NCI-H1436 treated with DMSO at 0.1 percent for 48 hours (cell line): ENCODE measurements at regions not wholly inside any gene's neighbourhood (a gene's known extent, or its start where the extent isn't known, plus 50 kb on each side); places are given as distances from the start of the nearest gene placed in this dataset.
"Not testable (repeated sequence)": the region's sequence is repeated elsewhere in the genome, so short reads cannot be mapped to it uniquely, and the experiment has no call there.

Experiments
- DNase-seq: peaks from one replicate; lab custom pipeline; 2025; lab: John Stamatoyannopoulos, UW

- not testable (repeated sequence) for DNase-seq
Measured at GRCh38 chr12:9412459-9412858, 195.3 kb downstream of the KLRB1 start.

GRCh38 chr12:9411616-9412268 lies 196.0 kb downstream of the KLRB1 start:
- DNase-seq, result not testable (repeated sequence)

GRCh38 chr12:9407425-9407748 lies 199.2 kb upstream of the PZP start:
- DNase-seq, result not testable (repeated sequence)

- DNase-seq, result no peak
Measured at GRCh38 chr12:9406564-9407424, 198.6 kb upstream of the PZP start.

- DNase-seq, result no peak
Measured at GRCh38 chr12:9405886-9406563, 197.8 kb upstream of the PZP start.

- no peak for DNase-seq
Measured at GRCh38 chr12:9404469-9405260, 196.5 kb upstream of the PZP start.

GRCh38 chr12:9404031-9404430 lies 195.8 kb upstream of the PZP start:
- no peak for DNase-seq

GRCh38 chr12:9402432-9403040 lies 194.3 kb upstream of the PZP start:
- not testable (repeated sequence) for DNase-seq

GRCh38 chr12:9396367-9396766 lies 188.2 kb upstream of the PZP start:
- DNase-seq, result not testable (repeated sequence)

- DNase-seq, result not testable (repeated sequence)
Measured at GRCh38 chr12:9395220-9395619, 187.0 kb upstream of the PZP start.

GRCh38 chr12:9392842-9393241 lies 184.6 kb upstream of the PZP start:
- no peak for DNase-seq

GRCh38 chr12:9391815-9392214 lies 183.6 kb upstream of the PZP start:
- DNase-seq, result no peak

- no peak for DNase-seq
Measured at GRCh38 chr12:9390761-9391160, 182.6 kb upstream of the PZP start.

GRCh38 chr12:9389796-9390195 lies 181.6 kb upstream of the PZP start:
- no peak for DNase-seq

GRCh38 chr12:9388379-9388778 lies 180.2 kb upstream of the PZP start:
- DNase-seq, result no peak

- no peak for DNase-seq
Measured at GRCh38 chr12:9387450-9387849, 179.3 kb upstream of the PZP start.

GRCh38 chr12:9383585-9383984 lies 175.4 kb upstream of the PZP start:
- DNase-seq, result no peak

- DNase-seq, result no peak
Measured at GRCh38 chr12:9381619-9382018, 173.4 kb upstream of the PZP start.

GRCh38 chr12:9380650-9381049 lies 172.5 kb upstream of the PZP start:
- no peak for DNase-seq

- DNase-seq, result no peak
Measured at GRCh38 chr12:9379023-9379742, 171.0 kb upstream of the PZP start.

- DNase-seq, result no peak
Measured at GRCh38 chr12:9378430-9378835, 170.2 kb upstream of the PZP start.
